ENCODE measurements at regions not wholly inside any gene's neighbourhood (a gene's known extent, or its start where the extent isn't known, plus 50 kb on each side); places are given as distances from the start of the nearest gene placed in this dataset.

DNA sequence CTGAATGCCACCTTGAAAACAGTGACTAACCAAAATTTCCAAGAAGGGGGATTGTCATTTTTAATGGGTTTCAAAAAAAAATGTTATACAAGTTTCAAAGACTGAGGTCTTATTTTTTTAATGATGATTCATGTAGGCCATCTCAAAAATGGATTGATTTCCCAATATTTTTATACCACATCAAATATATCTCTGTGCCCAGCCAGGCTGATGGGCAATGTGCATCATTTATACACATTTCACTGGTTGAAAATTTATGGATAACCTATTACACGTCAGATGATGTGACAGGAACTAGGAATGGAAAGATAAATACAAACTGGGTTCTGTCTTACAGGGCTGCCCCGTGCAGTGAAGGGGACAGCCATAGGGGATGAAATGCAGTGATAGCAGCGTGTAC lies 112.7 kb upstream of the TMPO start:
- peaks cover 19% of the 10 kb centered on the region for H3K4me1 ChIP-seq
- no peaks in the 10 kb centered on the region for H3K27me3 ChIP-seq
- H3K27ac ChIP-seq, result no peak overlapping the region
- H3K36me3 ChIP-seq, result no peaks in the 10 kb centered on the region
- H3K9me3 ChIP-seq (replicated peaks), result no peaks in the 10 kb centered on the region
- H3K4me3 ChIP-seq, result no peak overlapping the region
- DNase-seq, result no peak

DNA sequence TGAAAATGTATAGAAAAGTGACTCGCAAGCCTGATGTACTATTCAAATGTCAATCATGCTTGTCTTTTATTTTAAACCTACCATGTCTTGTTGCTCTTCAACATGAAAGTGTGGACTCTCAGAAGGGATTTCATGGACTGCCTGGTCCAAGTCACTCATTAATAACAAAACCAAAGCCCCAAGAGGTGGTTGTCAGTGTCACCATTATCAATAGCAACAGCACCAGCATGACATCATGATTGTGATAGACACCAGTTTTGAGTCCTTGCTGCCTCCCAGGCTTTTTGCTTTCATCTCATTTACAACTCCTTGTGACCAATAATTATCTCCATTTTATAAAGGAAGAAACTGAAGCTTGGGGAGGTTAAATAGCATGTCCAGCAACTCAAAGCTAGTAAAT lies 112.0 kb upstream of the TMPO start:
- Histone ChIP-seq H3K4me1 (peaks cover 19% of the 10 kb centered on the region), H3K27me3 (no peaks in the 10 kb centered on the region), H3K9me3 (replicated peaks) (no peaks in the 10 kb centered on the region), H3K4me3 (no peak overlapping the region), H3K27ac (no peak overlapping the region), H3K36me3 (no peaks in the 10 kb centered on the region)
- DNase-seq, result no peak

DNA sequence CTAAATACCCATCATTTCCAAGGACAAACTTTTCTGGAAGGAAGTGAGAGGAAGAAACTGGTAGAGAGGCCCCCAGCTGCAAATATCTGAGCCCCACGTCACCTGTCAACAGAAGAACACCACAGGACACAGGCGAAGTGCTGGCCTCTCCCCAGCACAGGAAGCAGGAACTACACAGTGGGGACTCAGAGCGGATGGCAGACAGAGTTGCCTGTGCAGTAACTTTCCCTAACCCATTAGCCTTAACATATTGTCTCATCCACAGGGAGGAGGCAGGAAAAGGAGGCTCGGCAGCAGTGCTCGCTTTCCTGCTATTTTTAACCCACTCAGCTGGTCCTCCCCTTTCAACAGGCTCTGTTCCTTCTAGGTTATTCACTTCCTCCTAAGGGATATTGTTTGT lies 111.5 kb upstream of the TMPO start:
- no peaks in the 10 kb centered on the region for H3K36me3 ChIP-seq
- no peaks in the 10 kb centered on the region for H3K9me3 ChIP-seq (replicated peaks)
- H3K27me3 ChIP-seq, result no peaks in the 10 kb centered on the region
- H3K4me1 ChIP-seq, result peaks cover 19% of the 10 kb centered on the region
- no peak overlapping the region for H3K4me3 ChIP-seq
- H3K27ac ChIP-seq, result no peak overlapping the region
- no peak for DNase-seq

DNA sequence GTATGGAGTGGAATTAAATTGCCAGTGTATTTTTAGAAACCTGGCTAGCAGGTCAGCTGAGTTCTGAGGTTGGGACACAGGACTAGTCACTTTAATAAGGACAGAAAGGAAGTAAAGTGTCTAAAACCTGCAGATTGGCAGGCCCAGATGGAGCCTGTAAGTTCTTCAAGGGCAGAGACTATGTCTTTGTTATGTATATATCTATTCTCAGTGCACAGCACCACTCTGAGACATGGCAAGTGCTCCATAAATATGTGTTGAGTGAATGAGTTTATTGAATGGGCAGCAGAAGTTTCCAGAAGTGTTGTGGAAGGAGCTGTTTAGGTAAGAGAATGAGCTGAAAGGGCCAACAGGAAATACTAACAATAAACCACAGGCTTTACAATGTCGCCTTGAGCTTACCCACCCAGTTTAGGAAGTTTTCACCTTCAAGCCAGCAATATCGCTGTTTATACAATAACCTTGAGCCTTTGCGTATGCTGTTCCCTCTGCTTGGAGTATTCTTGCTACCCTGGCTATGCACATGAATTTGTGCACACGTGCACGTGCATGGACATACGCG lies 109.5 kb upstream of the TMPO start:
- Histone ChIP-seq H3K27ac (no peak overlapping the region), H3K36me3 (no peaks in the 10 kb centered on the region), H3K4me1 (peaks cover 11% of the 10 kb centered on the region), H3K27me3 (no peaks in the 10 kb centered on the region), H3K9me3 (replicated peaks) (no peaks in the 10 kb centered on the region), H3K4me3 (no peak overlapping the region)
- DNase-seq, result no peak

DNA sequence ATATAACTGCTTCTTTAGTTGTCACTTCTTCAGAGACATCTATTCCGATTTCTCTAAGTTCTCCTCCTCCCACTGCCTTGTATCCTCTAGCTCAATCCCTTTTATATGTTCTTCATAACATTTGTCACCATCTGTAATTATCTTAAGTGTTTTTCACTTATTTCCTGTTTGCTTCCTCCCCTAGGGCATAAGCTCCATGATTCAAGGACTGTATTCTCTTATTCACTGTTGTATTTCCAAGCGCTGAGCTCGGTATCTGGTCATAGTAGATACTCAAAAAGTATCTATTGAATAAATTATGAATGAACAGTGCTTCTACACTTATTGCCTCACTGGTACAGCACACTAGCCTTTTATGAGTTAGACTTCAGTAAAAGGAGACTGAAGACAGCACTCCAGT lies 109.0 kb upstream of the TMPO start:
- Histone ChIP-seq H3K9me3 (replicated peaks) (no peaks in the 10 kb centered on the region), H3K4me1 (peaks cover 6% of the 10 kb centered on the region), H3K27me3 (no peaks in the 10 kb centered on the region), H3K27ac (no peak overlapping the region), H3K36me3 (no peaks in the 10 kb centered on the region), H3K4me3 (no peak overlapping the region)
- DNase-seq, result no peak

DNA sequence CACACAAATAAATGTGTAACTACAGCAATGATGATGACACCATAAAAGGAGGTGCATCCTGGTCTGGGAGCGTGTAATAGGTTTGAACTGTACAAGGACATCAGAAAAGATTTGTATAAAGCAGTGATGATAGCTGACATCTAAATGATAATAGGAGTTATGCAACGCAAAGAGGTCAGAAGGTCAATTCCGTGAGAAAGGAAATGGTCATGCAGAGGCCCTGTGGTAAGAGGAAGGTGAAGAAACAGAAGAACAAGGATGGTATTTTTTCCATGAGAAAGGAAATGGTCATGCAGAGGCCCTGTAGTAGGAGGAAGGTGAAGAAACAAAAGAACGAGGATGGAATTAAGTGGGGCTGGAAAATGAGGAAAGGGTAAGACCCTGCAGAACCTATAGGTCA lies 106.7 kb upstream of the TMPO start:
- Histone ChIP-seq H3K4me3 (no peak overlapping the region), H3K4me1 (no peaks in the 10 kb centered on the region), H3K27me3 (no peaks in the 10 kb centered on the region), H3K9me3 (replicated peaks) (no peaks in the 10 kb centered on the region), H3K36me3 (no peaks in the 10 kb centered on the region), H3K27ac (no peak overlapping the region)
- DNase-seq, result no peak

DNA sequence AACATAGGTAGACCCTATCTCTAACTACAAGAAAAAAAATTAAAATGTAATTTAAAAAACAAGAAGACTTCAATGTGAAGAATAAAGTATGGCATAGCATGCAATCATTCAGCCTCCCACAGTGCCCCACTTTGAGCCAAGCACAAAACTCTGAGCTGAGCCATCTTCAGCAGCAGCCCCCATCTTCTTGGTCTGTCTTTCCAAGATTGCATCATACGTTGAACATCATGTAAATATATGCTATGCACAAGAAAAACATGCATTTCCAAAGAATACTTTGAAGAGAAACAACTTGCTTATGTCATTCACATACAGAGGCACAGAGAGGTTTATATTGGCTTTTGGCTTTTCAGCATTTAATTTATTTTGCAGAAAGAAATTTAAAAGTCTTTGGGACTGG lies 105.8 kb upstream of the TMPO start:
- H3K4me3 ChIP-seq, result no peak overlapping the region
- no peaks in the 10 kb centered on the region for H3K36me3 ChIP-seq
- no peak overlapping the region for H3K27ac ChIP-seq
- H3K9me3 ChIP-seq (replicated peaks), result no peaks in the 10 kb centered on the region
- H3K27me3 ChIP-seq, result no peaks in the 10 kb centered on the region
- no peaks in the 10 kb centered on the region for H3K4me1 ChIP-seq
- no peak for DNase-seq

DNA sequence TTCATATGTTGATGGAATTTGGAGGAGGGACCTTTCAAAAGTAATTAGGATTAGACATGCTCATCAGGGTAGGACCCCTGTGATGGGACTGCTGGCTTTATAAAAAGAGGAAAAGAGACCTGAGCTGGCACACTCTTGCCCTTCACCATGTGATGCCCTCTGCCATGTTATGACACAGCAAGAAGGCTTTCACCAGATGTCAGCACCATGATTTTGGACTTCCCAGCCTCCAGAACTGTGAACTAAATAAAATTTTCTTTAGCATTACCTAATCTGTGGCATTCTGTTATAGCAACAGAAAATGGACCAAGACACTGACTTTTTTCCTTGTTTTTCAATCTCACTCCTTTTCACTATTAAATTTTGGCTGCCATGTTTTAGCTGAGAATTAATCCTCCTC lies 105.0 kb upstream of the TMPO start:
- Histone ChIP-seq H3K27me3 (no peaks in the 10 kb centered on the region), H3K27ac (no peak overlapping the region), H3K36me3 (no peaks in the 10 kb centered on the region), H3K9me3 (replicated peaks) (no peaks in the 10 kb centered on the region), H3K4me1 (no peaks in the 10 kb centered on the region), H3K4me3 (no peak overlapping the region)
- DNase-seq, result no peak

DNA sequence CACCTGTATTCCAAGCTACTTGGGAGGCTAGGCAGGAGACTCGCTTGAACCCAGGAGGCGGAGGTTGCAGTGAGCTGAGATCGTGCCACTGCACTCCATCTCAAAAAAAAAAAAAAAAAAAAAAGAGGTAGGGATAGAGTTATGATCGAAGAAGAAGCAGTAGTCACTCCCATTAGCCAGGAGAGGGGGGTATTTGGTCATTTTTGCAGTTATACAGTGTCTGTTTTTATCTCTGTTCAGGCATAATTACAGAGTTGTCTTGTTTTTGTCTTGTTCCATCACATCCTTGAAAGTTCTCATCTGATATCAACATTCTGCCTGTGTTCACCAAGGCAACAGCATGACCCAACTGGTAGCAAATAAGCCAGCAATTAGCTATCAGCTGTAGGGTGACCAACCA lies 98.5 kb upstream of the TMPO start:
- DNase-seq, result peak in 1 of 2 experiments; percentile 69
- Histone ChIP-seq H3K9me3 (replicated peaks) (no peaks in the 10 kb centered on the region), H3K27ac (no peak overlapping the region), H3K4me1 (peaks cover 23% of the 10 kb centered on the region), H3K36me3 (no peaks in the 10 kb centered on the region), H3K4me3 (no peak overlapping the region), H3K27me3 (no peaks in the 10 kb centered on the region)

DNA sequence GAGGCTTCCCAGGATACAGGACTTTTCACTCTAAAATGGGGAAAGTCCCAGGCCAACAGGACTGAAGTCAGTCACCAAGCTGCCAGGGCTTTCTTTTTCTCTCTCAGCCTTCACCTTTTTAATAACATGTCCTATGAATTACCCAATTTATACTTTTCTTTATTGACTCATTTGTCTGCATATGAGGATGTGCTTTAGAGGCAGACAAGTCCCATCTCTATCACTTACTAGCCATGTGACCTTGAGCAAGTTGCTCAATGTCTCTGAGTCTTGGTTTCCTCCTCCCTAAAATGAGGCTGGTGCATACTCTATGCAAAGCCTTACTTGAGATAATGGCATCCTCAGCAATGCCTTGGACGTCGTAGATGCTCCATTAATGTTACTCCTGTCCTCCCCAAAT lies 98.1 kb upstream of the TMPO start:
- Histone ChIP-seq H3K27me3 (no peaks in the 10 kb centered on the region), H3K4me3 (no peak overlapping the region), H3K9me3 (replicated peaks) (no peaks in the 10 kb centered on the region), H3K36me3 (no peaks in the 10 kb centered on the region), H3K4me1 (peaks cover 23% of the 10 kb centered on the region), H3K27ac (no peak overlapping the region)
- DNase-seq, result no peak

DNA sequence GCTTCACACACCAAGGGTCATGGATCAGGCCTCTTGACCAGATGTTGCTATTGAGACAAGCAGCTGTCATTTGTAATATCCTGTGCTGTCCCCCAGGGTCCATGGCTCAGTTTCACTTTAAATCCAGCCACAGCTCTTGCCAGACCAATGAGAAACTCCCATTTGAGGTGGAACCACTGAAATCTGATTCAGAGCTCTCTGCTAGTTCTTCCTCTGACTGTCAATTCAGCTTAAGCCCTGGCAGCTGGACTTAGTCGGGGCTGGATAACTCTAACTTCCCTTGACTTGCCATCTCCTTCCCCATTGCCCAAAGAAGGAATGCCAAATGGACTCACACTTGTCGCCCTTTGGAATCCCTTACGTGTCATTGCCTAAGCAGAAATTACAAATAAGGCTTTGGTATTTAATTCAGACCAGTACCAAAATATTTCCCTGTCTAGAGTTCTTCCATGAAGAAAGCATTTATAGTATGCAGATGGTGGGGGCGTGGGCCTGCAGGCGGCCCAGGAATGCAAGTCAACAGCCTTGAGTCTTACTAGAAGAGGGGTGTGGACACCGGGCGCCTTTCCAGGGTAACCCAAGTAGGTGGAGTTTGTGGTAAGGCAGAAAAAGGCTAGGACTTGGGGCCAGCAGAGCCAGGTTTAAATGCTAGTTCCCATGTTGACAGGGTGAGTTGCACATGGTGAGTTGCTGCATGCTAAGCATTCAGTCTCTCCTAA lies 96.9 kb upstream of the TMPO start:
- Histone ChIP-seq H3K4me1 (peaks cover 23% of the 10 kb centered on the region), H3K27ac (peak overlapping the region; percentile 47), H3K36me3 (no peaks in the 10 kb centered on the region), H3K4me3 (no peak overlapping the region), H3K27me3 (no peaks in the 10 kb centered on the region), H3K9me3 (replicated peaks) (no peaks in the 10 kb centered on the region)
- peak; percentile 84 to 94 for DNase-seq

DNA sequence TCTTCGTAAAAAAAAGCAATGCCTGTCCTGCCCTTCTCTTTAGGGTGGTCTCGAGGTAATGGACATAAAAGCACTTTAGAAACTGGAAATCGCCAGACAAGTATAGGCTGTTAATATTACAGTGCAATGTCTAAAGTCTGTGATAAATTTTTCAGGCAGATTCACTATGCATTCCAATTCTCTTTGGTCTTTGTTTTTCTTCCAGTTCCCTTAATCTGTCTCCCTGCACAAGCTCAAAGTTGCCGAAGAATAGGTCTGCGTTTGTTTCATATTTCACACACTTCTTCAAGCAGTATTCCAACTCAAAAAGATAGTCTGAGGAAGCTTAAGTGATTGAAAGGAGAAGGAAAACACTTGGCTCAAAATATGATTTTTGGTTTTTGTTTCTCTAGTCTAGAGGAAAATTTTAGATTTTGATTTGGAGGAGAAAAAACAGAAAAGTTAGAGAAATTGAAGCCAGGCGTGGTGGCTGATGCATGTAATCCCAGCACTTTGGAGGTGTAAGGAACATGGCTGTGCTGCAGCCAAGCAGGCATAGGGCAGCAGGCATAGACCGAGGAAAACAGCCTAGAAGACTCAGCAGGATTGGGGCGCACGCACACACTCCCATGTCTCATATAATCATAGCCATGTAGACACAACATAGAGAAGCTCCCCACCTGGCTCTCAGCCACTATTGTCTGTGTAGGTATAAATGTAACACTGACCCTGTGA lies 96.2 kb upstream of the TMPO start:
- H3K4me1 ChIP-seq, result peaks cover 26% of the 10 kb centered on the region
- no peaks in the 10 kb centered on the region for H3K9me3 ChIP-seq (replicated peaks)
- no peaks in the 10 kb centered on the region for H3K27me3 ChIP-seq
- H3K36me3 ChIP-seq, result no peaks in the 10 kb centered on the region
- peak overlapping the region; percentile 38 for H3K4me3 ChIP-seq
- DNase-seq, result no peak
- H3K27ac ChIP-seq, result peak overlapping the region; percentile 47

DNA sequence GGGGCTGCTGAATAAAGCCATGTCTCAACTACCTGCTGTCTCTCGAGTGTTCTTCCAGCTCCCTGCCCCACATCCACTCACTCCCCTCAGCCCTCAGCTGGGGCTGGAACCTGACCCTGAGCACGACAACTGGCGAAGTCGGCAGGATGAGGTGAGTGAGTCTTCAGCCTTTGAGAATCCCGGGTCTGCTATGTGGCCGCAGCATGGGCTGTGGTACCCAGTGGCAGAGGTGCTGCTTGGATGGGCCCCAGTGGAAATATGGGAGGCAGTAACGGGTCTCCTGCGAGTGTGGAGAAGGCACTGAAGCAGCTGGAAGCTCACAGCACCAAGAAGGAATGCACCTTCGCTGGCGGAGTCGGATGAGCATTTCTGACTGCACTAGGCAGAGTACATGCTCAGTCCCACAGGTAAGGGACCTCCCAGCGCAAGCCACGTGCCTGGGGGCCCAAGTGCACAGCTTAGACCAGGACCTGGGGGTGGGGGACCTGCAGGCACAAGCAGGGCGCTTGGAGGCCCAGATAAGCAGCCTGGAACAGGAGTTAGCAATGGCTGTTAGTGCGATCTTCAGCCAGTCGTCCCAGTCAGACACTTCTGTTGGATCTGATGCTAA lies 95.5 kb upstream of the TMPO start:
- Histone ChIP-seq H3K27me3 (no peaks in the 10 kb centered on the region), H3K36me3 (no peaks in the 10 kb centered on the region), H3K4me1 (peaks cover 30% of the 10 kb centered on the region), H3K9me3 (replicated peaks) (no peaks in the 10 kb centered on the region), H3K4me3 (peak overlapping the region; percentile 38), H3K27ac (peak overlapping the region; percentile 47)
- DNase-seq, result peak; percentile 32 to 56

DNA sequence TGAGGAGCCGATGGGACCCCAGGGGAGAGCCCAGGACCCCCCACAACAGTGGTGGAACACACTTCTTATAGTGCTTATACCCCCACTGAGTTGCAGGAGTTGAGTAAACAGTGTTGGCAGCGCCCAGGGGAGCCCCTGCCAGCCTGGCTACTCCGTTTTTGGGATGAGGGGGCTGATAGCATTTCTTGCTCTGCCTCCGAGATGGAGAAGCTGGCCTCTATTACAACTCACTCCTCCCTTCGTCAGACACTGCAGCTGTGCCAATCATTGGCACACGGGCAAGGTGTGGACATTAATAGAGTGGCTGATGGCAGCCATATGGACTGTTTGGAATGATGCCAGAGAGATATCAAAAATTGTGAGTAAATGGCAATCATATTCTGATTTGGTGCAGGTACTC lies 94.9 kb upstream of the TMPO start:
- Histone ChIP-seq H3K27ac (no peak overlapping the region), H3K36me3 (no peaks in the 10 kb centered on the region), H3K27me3 (no peaks in the 10 kb centered on the region), H3K4me3 (peak overlapping the region; percentile 38), H3K9me3 (replicated peaks) (no peaks in the 10 kb centered on the region), H3K4me1 (peaks cover 33% of the 10 kb centered on the region)
- no peak for DNase-seq

DNA sequence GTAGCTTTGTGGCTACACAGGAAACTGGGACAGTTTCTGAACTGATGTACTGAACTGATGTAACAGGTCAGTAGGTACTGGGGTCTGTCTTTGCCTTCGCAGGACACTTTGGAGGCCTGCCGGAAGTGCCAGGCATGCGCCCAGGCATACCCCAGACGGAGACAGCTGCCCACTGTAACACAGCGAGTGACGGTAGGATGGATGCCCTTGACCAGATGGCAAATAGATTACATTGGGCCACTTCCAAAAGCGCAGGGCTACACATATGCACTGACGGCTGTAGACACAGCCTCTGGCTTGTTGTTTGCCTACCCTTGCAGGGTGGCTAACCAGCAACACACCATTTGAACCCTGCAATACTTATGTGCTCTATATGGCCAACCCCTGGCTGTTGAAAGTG lies 94.1 kb upstream of the TMPO start:
- Histone ChIP-seq H3K9me3 (replicated peaks) (no peaks in the 10 kb centered on the region), H3K4me3 (no peak overlapping the region), H3K27me3 (no peaks in the 10 kb centered on the region), H3K4me1 (peaks cover 33% of the 10 kb centered on the region), H3K27ac (no peak overlapping the region), H3K36me3 (no peaks in the 10 kb centered on the region)
- no peak for DNase-seq
